Gastrocnemius medialis (tissue), 4 donors: ENCODE measurements at regions not wholly inside any gene's neighbourhood (a gene's known extent, or its start where the extent isn't known, plus 50 kb on each side); places are given as distances from the start of the nearest gene placed in this dataset.

ENCODE experiments used
- POLR2A ChIP-seq, 2 donors: fragments of 450-650 bp; IDR thresholded peaks; one replicate each; pipeline ENCODE4 v1.6.1; 2017; ENCODE audit warnings: antibody characterized with exemption in 2 of 2, mild to moderate bottlenecking in 2 of 2, moderate library complexity in 2 of 2
- TF ChIP-seq, protein P1 (sequence below), 5 experiments: fragments of 450-650 bp in 3 of 5; fragments of 200-600 bp in 2 of 5; sonication (generic) in 2 of 5; IDR thresholded peaks in 4 of 5; conservative IDR thresholded peaks in 1 of 5; 1 replicate in 4 of 5; 2 replicates in 1 of 5; pipeline ENCODE4 v1.5.1; 2016 to 2019; ENCODE audit warnings: antibody characterized with exemption in 5 of 5, mild to moderate bottlenecking in 3 of 5, moderate library complexity in 3 of 5

DNA sequence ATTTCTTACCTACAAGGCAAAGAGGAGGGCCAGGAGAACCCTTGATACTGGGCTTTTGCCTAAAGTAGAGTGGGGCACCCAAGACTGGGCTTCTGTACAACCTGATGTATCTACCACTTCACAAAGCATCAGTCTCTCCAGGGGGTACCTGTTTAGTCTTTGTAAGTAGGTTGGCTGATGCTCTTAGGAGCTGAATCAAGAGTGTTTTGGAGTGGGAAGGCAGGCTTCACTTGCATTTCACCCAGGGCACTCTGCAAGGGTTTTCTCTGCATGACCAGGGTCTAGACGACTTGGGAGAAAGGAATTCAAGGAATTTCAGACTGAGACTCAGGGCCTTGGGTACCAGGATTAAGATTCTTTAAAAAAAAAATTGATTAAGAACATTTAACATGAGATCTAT, 361.5 kb downstream of the RFC3 start:
- TF ChIP-seq POLR2A (IDR thresholded peaks at IDR 0.05), result no peak
- TF ChIP-seq, protein P1, sequence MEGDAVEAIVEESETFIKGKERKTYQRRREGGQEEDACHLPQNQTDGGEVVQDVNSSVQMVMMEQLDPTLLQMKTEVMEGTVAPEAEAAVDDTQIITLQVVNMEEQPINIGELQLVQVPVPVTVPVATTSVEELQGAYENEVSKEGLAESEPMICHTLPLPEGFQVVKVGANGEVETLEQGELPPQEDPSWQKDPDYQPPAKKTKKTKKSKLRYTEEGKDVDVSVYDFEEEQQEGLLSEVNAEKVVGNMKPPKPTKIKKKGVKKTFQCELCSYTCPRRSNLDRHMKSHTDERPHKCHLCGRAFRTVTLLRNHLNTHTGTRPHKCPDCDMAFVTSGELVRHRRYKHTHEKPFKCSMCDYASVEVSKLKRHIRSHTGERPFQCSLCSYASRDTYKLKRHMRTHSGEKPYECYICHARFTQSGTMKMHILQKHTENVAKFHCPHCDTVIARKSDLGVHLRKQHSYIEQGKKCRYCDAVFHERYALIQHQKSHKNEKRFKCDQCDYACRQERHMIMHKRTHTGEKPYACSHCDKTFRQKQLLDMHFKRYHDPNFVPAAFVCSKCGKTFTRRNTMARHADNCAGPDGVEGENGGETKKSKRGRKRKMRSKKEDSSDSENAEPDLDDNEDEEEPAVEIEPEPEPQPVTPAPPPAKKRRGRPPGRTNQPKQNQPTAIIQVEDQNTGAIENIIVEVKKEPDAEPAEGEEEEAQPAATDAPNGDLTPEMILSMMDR (IDR thresholded peaks at IDR 0.05 in 4 of 5, conservative IDR thresholded peaks at IDR 0.05 in 1 of 5), result no peak
